Trophoblast cell (in vitro differentiated cells and primary cell): ENCODE measurements at regions not wholly inside any gene's neighbourhood (a gene's known extent, or its start where the extent isn't known, plus 50 kb on each side); places are given as distances from the start of the nearest gene placed in this dataset.
A peak's percentile ranks its signal among the peaks of the same experiment; 100 is the strongest.

Experiments used
- DNase-seq, 2 donors: peaks; one replicate each; pipeline ENCODE4 v3.0.0-alpha.2; 2016
- H2AFZ ChIP-seq: 2 replicates; pipeline ENCODE4 v1.6.1; 2013; ENCODE audit warnings: low read length, moderate library complexity, mild to moderate bottlenecking; ENCODE audit not compliant: insufficient read depth, poor library complexity
- H2AK5ac ChIP-seq: 2 replicates; pipeline ENCODE4 v1.6.1; 2013; ENCODE audit warnings: mild to moderate bottlenecking, low read length
- H2BK120ac ChIP-seq: 2 replicates; pipeline ENCODE4 v1.6.1; 2013; ENCODE audit warnings: low read length, mild to moderate bottlenecking, moderate library complexity; ENCODE audit not compliant: insufficient read depth, poor library complexity
- H2BK12ac ChIP-seq: 2 replicates; pipeline ENCODE4 v1.6.1; 2013; ENCODE audit warnings: mild to moderate bottlenecking, low read length, moderate library complexity
- H2BK5ac ChIP-seq: 2 replicates; pipeline ENCODE4 v1.6.1; 2013; ENCODE audit warnings: low read length, low read depth, moderate library complexity, mild to moderate bottlenecking; ENCODE audit not compliant: poor library complexity
- H3K14ac ChIP-seq: 2 replicates; pipeline ENCODE4 v1.6.1; 2013; ENCODE audit warnings: mild to moderate bottlenecking, low read length
- H3K18ac ChIP-seq: 2 replicates; pipeline ENCODE4 v1.6.1; 2013; ENCODE audit warnings: mild to moderate bottlenecking, low read length
- H3K23ac ChIP-seq: 2 replicates; pipeline ENCODE4 v1.6.1; 2013; ENCODE audit warnings: low read length
- H3K27ac ChIP-seq: 2 replicates; pipeline ENCODE4 v1.5.1; 2013; ENCODE audit warnings: low read depth, mild to moderate bottlenecking, inconsistent platforms, low read length, moderate library complexity
- H3K27me3 ChIP-seq: 2 replicates; pipeline ENCODE4 v1.6.1; 2013; ENCODE audit warnings: inconsistent platforms, mild to moderate bottlenecking, low read length, moderate library complexity; ENCODE audit not compliant: insufficient read depth
- H3K36me3 ChIP-seq, 2 experiments: 1 replicate in 1 of 2; 2 replicates in 1 of 2; pipeline ENCODE4 v1.6.1; 2013; ENCODE audit warnings: low read length in 2 of 2, mild to moderate bottlenecking in 2 of 2, moderate library complexity in 1 of 2; ENCODE audit not compliant: insufficient read depth in 2 of 2, control insufficient read depth in 1 of 2
- H3K4ac ChIP-seq: 2 replicates; pipeline ENCODE4 v1.6.1; 2013; ENCODE audit warnings: low read depth, mild to moderate bottlenecking, low read length, moderate library complexity
- H3K4me1 ChIP-seq, 2 experiments: 1 replicate in 1 of 2; 2 replicates in 1 of 2; pipeline ENCODE4 v1.6.1; 2013; ENCODE audit warnings: low read length in 2 of 2, mild to moderate bottlenecking in 2 of 2, moderate library complexity in 1 of 2; ENCODE audit not compliant: insufficient read depth in 2 of 2, control insufficient read depth in 1 of 2
- H3K4me2 ChIP-seq: 2 replicates; pipeline ENCODE4 v1.6.1; 2013; ENCODE audit warnings: inconsistent platforms, mild to moderate bottlenecking, low read length, moderate library complexity
- H3K4me3 ChIP-seq: 2 replicates; pipeline ENCODE4 v1.5.1; 2013; ENCODE audit warnings: mild to moderate bottlenecking, low read depth, low read length, inconsistent platforms
- H3K79me1 ChIP-seq: one replicate; pipeline ENCODE4 v1.6.1; 2013; ENCODE audit warnings: low read length
- H3K79me2 ChIP-seq: 2 replicates; pipeline ENCODE4 v1.6.1; 2013; ENCODE audit warnings: low read length, mild to moderate bottlenecking; ENCODE audit not compliant: control insufficient read depth, insufficient read depth, poor library complexity
- H3K9ac ChIP-seq: 2 replicates; pipeline ENCODE4 v1.6.1; 2013; ENCODE audit warnings: mild to moderate bottlenecking, low read length
- H3K9me3 ChIP-seq: 2 replicates; pipeline ENCODE4 v1.6.1; 2013; ENCODE audit warnings: low read depth, mild to moderate bottlenecking, control low read depth, inconsistent platforms, low read length; ENCODE audit not compliant: insufficient read depth
- H4K12ac ChIP-seq: 2 replicates; pipeline ENCODE4 v1.6.1; 2013; ENCODE audit warnings: low read depth, mild to moderate bottlenecking, low read length, moderate library complexity
- H4K8ac ChIP-seq: 2 replicates; pipeline ENCODE4 v1.6.1; 2013; ENCODE audit warnings: low read depth, mild to moderate bottlenecking, low read length, moderate library complexity
- H4K91ac ChIP-seq: one replicate; pipeline ENCODE4 v1.6.1; 2013; ENCODE audit warnings: low read depth, mild to moderate bottlenecking, low read length, moderate library complexity
- WGBS: extraction: QIAGEN DNeasy Blood & Tissue Kit; methylation state at CpG from one replicate; pipeline ENCODE4 v1.1.7; 2013; ENCODE audit warnings: missing lambda C conversion rate; ENCODE audit not compliant: insufficient read length, insufficient coverage; ENCODE audit errors: extremely low coverage; 5-methylcytosine and 5-hydroxymethylcytosine counted together

GRCh38 chr4:59537246-59537886 is 1662.8 kb upstream of the ADGRL3 start:
- H3K4me1 ChIP-seq: no peaks in the 10 kb centered on the region
- no peak for DNase-seq

GRCh38 chr4:59539401-59539800 is 1660.7 kb upstream of the ADGRL3 start:
- WGBS: no CpG with 5 or more reads among the region's 4 CpGs
- Histone ChIP-seq H3K36me3 (no peaks in the 10 kb centered on the region), H3K27ac (no peak overlapping the region)

More at GRCh38 chr4:59537246-59537886, 1662.8 kb upstream of the ADGRL3 start:
- Histone ChIP-seq H2BK12ac (no peak overlapping the region), H3K79me1 (no peaks in the 10 kb centered on the region), H4K91ac (no peak overlapping the region), H3K4me3 (no peak overlapping the region), H2AK5ac (no peak overlapping the region), H4K12ac (no peak overlapping the region), H3K23ac (no peak overlapping the region), H3K18ac (no peak overlapping the region), H3K4ac (no peak overlapping the region), H3K27me3 (no peaks in the 10 kb centered on the region), H3K36me3 (no peaks in the 10 kb centered on the region), H3K79me2 (no peaks in the 10 kb centered on the region), H2BK120ac (no peak overlapping the region), H4K8ac (no peak overlapping the region), H3K14ac (no peak overlapping the region), H3K9ac (no peak overlapping the region), H3K4me2 (no peak overlapping the region), H2BK5ac (no peak overlapping the region), H2AFZ (no peak overlapping the region), H3K27ac (no peak overlapping the region), H3K9me3 (peaks cover 2% of the 10 kb centered on the region)
- WGBS: no CpG with 5 or more reads among the region's 2 CpGs

GRCh38 chr4:59540311-59540710 is 1659.8 kb upstream of the ADGRL3 start:
- no CpG with 5 or more reads among the region's 2 CpGs for WGBS
- no peak overlapping the region for H3K4me2 ChIP-seq
- H3K27ac ChIP-seq: no peak overlapping the region
- no peak overlapping the region for H2AFZ ChIP-seq
- no peak overlapping the region for H3K4ac ChIP-seq
- no peak for DNase-seq
- peaks cover 2% of the 10 kb centered on the region for H3K9me3 ChIP-seq
- no peaks in the 10 kb centered on the region for H3K79me1 ChIP-seq
- H3K23ac ChIP-seq: no peak overlapping the region
- no peak overlapping the region for H2BK5ac ChIP-seq
- H4K8ac ChIP-seq: no peak overlapping the region
- no peak overlapping the region for H4K91ac ChIP-seq
- H4K12ac ChIP-seq: no peak overlapping the region
- no peaks in the 10 kb centered on the region for H3K79me2 ChIP-seq
- H2BK120ac ChIP-seq: no peak overlapping the region
- no peak overlapping the region for H2AK5ac ChIP-seq
- H3K4me3 ChIP-seq: no peak overlapping the region
- H3K36me3 ChIP-seq: no peaks in the 10 kb centered on the region
- no peaks in the 10 kb centered on the region for H3K4me1 ChIP-seq
- no peak overlapping the region for H3K14ac ChIP-seq
- H3K9ac ChIP-seq: no peak overlapping the region
- H3K18ac ChIP-seq: no peak overlapping the region
- H3K27me3 ChIP-seq: no peaks in the 10 kb centered on the region
- no peak overlapping the region for H2BK12ac ChIP-seq

More at GRCh38 chr4:59539401-59539800, 1660.7 kb upstream of the ADGRL3 start:
- H4K91ac ChIP-seq: no peak overlapping the region
- H3K4me1 ChIP-seq: no peaks in the 10 kb centered on the region
- H3K9me3 ChIP-seq: peaks cover 2% of the 10 kb centered on the region
- H2AFZ ChIP-seq: no peak overlapping the region
- no peak overlapping the region for H2BK120ac ChIP-seq
- H3K4ac ChIP-seq: no peak overlapping the region
- H4K8ac ChIP-seq: no peak overlapping the region
- no peak overlapping the region for H3K4me3 ChIP-seq
- H4K12ac ChIP-seq: no peak overlapping the region
- H3K4me2 ChIP-seq: no peak overlapping the region
- H3K14ac ChIP-seq: no peak overlapping the region
- H2BK5ac ChIP-seq: no peak overlapping the region
- no peak overlapping the region for H2BK12ac ChIP-seq
- no peak overlapping the region for H3K23ac ChIP-seq
- no peaks in the 10 kb centered on the region for H3K79me1 ChIP-seq
- H3K18ac ChIP-seq: no peak overlapping the region
- H3K79me2 ChIP-seq: no peaks in the 10 kb centered on the region
- no peak overlapping the region for H2AK5ac ChIP-seq
- H3K27me3 ChIP-seq: no peaks in the 10 kb centered on the region
- no peak for DNase-seq
- no peak overlapping the region for H3K9ac ChIP-seq

GRCh38 chr4:59553063-59553720 is 1646.9 kb upstream of the ADGRL3 start:
- Histone ChIP-seq H3K79me2 (no peaks in the 10 kb centered on the region), H2BK5ac (no peak overlapping the region), H4K12ac (no peak overlapping the region), H2BK12ac (no peak overlapping the region), H3K79me1 (no peaks in the 10 kb centered on the region), H2BK120ac (no peak overlapping the region), H3K23ac (no peak overlapping the region), H3K4ac (no peak overlapping the region), H3K4me2 (no peak overlapping the region), H4K91ac (no peak overlapping the region), H3K9me3 (no peaks in the 10 kb centered on the region), H3K4me1 (peaks cover 1 to 3% of the 10 kb centered on the region in 2 experiments), H4K8ac (no peak overlapping the region), H3K36me3 (no peaks in the 10 kb centered on the region), H3K14ac (no peak overlapping the region), H3K4me3 (no peak overlapping the region), H2AFZ (no peak overlapping the region), H3K27ac (no peak overlapping the region), H3K9ac (no peak overlapping the region), H3K18ac (no peak overlapping the region), H3K27me3 (no peaks in the 10 kb centered on the region), H2AK5ac (no peak overlapping the region)
- no CpG with 5 or more reads among the region's 2 CpGs for WGBS
- peak; percentile 53 to 66 for DNase-seq
